Osteoblast (primary cell): ENCODE measurements at regions not wholly inside any gene's neighbourhood (a gene's known extent, or its start where the extent isn't known, plus 50 kb on each side); places are given as distances from the start of the nearest gene placed in this dataset.

Experiments used
- DNase-seq: peaks from one replicate; pipeline ENCODE4 v3.0.0; 2011; ENCODE audit warnings: low spot score, mixed read lengths; ENCODE audit not compliant: insufficient read length; ENCODE audit errors: missing footprints
- H2AFZ ChIP-seq: 2 replicates; pipeline ENCODE4 v1.6.0; 2011; ENCODE audit warnings: mild to moderate bottlenecking, low read length
- H3K27ac ChIP-seq: 2 replicates; pipeline ENCODE4 v1.5.1; 2011; ENCODE audit warnings: mild to moderate bottlenecking, low read depth, low read length, moderate library complexity
- H3K27me3 ChIP-seq: 2 replicates; pipeline ENCODE4 v1.6.0; 2012; ENCODE audit warnings: mild to moderate bottlenecking, control low read depth, inconsistent platforms, low read length, moderate library complexity; ENCODE audit not compliant: insufficient read depth
- H3K36me3 ChIP-seq: 2 replicates; pipeline ENCODE4 v1.5.1; 2011; ENCODE audit warnings: mild to moderate bottlenecking, low read length, control low read depth, moderate library complexity; ENCODE audit not compliant: insufficient read depth
- H3K4me1 ChIP-seq: 2 replicates; pipeline ENCODE4 v1.5.1; 2011; ENCODE audit warnings: mild to moderate bottlenecking, low read length, control low read depth, moderate library complexity; ENCODE audit not compliant: insufficient read depth
- H3K4me2 ChIP-seq: 2 replicates; pipeline ENCODE4 v1.6.0; 2011; ENCODE audit warnings: mild to moderate bottlenecking, low read length; ENCODE audit not compliant: insufficient read depth
- H3K4me3 ChIP-seq: fragments of 200-600 bp; sonication (generic); 3 replicates; pipeline ENCODE4 v1.5.1; 2012; ENCODE audit warnings: mild to moderate bottlenecking, low read length, inconsistent platforms; ENCODE audit not compliant: insufficient read depth
- H3K79me2 ChIP-seq: 2 replicates; pipeline ENCODE4 v1.6.0; 2012; ENCODE audit warnings: mild to moderate bottlenecking, low read length, control low read depth, inconsistent platforms; ENCODE audit not compliant: insufficient read depth
- H3K9me3 ChIP-seq: 2 replicates; pipeline ENCODE4 v1.5.1; 2011; ENCODE audit warnings: low read depth, low read length, control low read depth
- H4K20me1 ChIP-seq: 2 replicates; pipeline ENCODE4 v1.6.0; 2012; ENCODE audit warnings: mild to moderate bottlenecking, low read length, control low read depth; ENCODE audit not compliant: insufficient read depth
- CTCF ChIP-seq: IDR thresholded peaks from 2 replicates; pipeline ENCODE4 v1.5.1; 2011; ENCODE audit warnings: mild to moderate bottlenecking, low read depth, low read length, moderate library complexity; ENCODE audit errors: extremely low read depth

DNA sequence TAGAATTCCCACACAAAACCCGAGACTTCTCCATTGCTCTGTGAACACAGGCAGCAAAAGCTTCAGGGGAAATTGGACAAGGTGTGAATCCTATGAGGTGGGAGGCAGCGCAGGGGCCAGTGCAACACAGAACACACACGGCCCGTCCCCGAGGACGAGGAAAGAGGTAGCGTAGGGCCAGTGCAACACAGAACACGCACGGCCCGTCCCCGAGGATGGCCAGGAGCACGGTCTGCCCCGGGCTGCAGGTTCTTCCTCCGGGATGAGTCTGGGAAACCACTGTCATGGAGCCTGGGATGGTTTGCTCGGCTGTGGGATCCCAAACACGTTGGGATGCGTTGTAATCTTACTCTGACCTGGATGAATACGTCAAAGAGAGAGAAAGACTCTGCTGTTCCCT, 432.1 kb downstream of the GLRX3 start:
- no peak overlapping the region for H2AFZ ChIP-seq
- peak; percentile 34 for DNase-seq
- no peaks in the 10 kb centered on the region for H3K9me3 ChIP-seq
- no peak for TF ChIP-seq CTCF
- H3K4me1 ChIP-seq, result no peaks in the 10 kb centered on the region
- H3K36me3 ChIP-seq, result no peaks in the 10 kb centered on the region
- no peaks in the 10 kb centered on the region for H3K79me2 ChIP-seq
- H3K27ac ChIP-seq, result no peak overlapping the region
- H3K4me2 ChIP-seq, result no peak overlapping the region
- no peaks in the 10 kb centered on the region for H3K27me3 ChIP-seq
- no peak overlapping the region for H3K4me3 ChIP-seq
- H4K20me1 ChIP-seq, result no peaks in the 10 kb centered on the region

DNA sequence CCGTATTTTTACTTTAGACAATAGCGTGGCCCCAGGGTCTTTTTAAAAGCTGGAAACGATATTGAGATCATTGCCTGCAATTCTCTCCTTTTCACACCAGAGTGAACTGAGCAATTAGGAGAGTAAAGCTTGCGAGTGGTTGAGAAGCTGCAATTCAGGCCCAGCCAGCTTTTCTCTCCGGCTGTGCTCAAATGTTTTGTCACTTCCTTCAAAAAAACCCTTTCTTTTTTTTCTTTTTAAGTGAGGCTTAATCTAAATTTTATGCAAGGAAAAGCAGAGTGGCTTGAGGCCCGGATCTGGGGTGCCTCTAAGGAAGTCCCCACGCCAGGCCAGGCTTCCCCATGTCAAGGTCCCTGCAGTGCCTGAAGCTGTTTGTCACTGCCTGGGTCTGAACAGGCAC, 433.9 kb downstream of the GLRX3 start:
- no peak for TF ChIP-seq CTCF

DNA sequence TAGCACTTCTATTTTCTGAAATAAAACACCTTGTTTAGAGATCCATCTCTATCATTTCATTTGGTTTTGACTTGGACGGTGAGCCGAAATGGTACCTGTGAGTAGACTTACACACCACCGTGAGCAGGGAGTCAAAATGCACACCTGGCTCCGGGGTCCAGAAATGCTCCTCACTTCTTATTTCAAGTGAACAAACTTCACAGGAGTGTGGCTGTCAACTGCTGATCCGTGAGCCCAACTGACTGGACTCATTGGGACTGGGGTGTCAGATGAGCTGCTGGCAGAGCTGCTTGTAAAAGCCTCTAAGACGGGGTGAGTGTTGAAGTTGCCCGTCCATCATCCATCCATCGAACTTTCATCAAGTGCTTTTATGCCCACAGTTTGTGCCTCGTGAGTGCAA, 435.5 kb downstream of the GLRX3 start:
- Histone ChIP-seq H3K4me2 (no peak overlapping the region), H3K27me3 (no peaks in the 10 kb centered on the region), H3K4me1 (no peaks in the 10 kb centered on the region), H3K9me3 (peaks cover 3% of the 10 kb centered on the region), H3K4me3 (no peak overlapping the region), H2AFZ (no peak overlapping the region), H3K36me3 (no peaks in the 10 kb centered on the region), H3K79me2 (no peaks in the 10 kb centered on the region), H3K27ac (no peak overlapping the region), H4K20me1 (no peaks in the 10 kb centered on the region)
- peak; percentile 32 for DNase-seq
- TF ChIP-seq CTCF, result no peak

More for the DNA sequence above, 433.9 kb downstream of the GLRX3 start:
- H3K4me3 ChIP-seq, result no peak overlapping the region
- no peaks in the 10 kb centered on the region for H3K79me2 ChIP-seq
- H3K9me3 ChIP-seq, result no peaks in the 10 kb centered on the region
- no peak overlapping the region for H2AFZ ChIP-seq
- H3K4me1 ChIP-seq, result no peaks in the 10 kb centered on the region
- no peak overlapping the region for H3K4me2 ChIP-seq
- DNase-seq, result no peak
- no peak overlapping the region for H3K27ac ChIP-seq
- no peaks in the 10 kb centered on the region for H3K27me3 ChIP-seq
- H3K36me3 ChIP-seq, result no peaks in the 10 kb centered on the region
- no peaks in the 10 kb centered on the region for H4K20me1 ChIP-seq

GRCh38 chr10:130573446-130573845, 437.3 kb downstream of the GLRX3 start:
- Histone ChIP-seq H3K27ac (no peak overlapping the region), H3K4me1 (no peaks in the 10 kb centered on the region), H3K79me2 (no peaks in the 10 kb centered on the region), H4K20me1 (no peaks in the 10 kb centered on the region), H2AFZ (no peak overlapping the region), H3K27me3 (no peaks in the 10 kb centered on the region), H3K4me3 (no peak overlapping the region), H3K9me3 (peaks cover 5% of the 10 kb centered on the region), H3K36me3 (no peaks in the 10 kb centered on the region), H3K4me2 (no peak overlapping the region)
- no peak for DNase-seq
- TF ChIP-seq CTCF, result no peak
